ENCODE measurements at regions not wholly inside any gene's neighbourhood (a gene's known extent, or its start where the extent isn't known, plus 50 kb on each side); places are given as distances from the start of the nearest gene placed in this dataset.

DNA sequence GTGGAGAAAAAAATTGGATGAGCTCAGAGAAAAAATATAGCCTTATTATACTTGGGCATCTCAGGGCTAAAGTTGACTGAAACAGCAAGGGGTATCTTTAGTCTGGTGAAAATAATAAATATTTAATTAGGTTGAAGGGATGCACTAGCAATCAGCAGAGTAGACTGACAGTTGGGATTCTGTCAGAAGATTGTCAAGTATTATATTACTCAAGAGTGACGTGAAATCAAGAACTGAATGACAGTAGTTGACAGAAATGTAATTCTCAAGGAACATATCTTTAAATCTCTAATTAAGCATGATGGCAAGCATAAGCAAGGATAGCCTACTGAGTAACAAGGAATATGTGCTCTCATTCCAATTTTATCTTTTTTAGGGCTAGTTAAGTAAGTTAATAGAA lies 1301.1 kb downstream of the DSC3 start:
- TF ChIP-seq, protein P1, sequence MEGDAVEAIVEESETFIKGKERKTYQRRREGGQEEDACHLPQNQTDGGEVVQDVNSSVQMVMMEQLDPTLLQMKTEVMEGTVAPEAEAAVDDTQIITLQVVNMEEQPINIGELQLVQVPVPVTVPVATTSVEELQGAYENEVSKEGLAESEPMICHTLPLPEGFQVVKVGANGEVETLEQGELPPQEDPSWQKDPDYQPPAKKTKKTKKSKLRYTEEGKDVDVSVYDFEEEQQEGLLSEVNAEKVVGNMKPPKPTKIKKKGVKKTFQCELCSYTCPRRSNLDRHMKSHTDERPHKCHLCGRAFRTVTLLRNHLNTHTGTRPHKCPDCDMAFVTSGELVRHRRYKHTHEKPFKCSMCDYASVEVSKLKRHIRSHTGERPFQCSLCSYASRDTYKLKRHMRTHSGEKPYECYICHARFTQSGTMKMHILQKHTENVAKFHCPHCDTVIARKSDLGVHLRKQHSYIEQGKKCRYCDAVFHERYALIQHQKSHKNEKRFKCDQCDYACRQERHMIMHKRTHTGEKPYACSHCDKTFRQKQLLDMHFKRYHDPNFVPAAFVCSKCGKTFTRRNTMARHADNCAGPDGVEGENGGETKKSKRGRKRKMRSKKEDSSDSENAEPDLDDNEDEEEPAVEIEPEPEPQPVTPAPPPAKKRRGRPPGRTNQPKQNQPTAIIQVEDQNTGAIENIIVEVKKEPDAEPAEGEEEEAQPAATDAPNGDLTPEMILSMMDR (IDR thresholded peaks at IDR 0.05; ENCODE audit: insufficient read depth in 1 of 2, low read depth in 1 of 2, low read length in 1 of 2, severe bottlenecking in 1 of 2, unreplicated experiment in 1 of 2), result no peak
- intact Hi-C loops (cut with micrococcal nuclease; ENCODE audit: unreplicated experiment), result no loop called here
- Mint-ChIP-seq H3K9me3 (ENCODE audit: unreplicated experiment) (no peaks in the 10 kb centered on the region), H3K27ac (ENCODE audit: unreplicated experiment) (no peak overlapping the region), H3K4me1 (ENCODE audit: low read depth, unreplicated experiment) (no peaks in the 10 kb centered on the region), H3K27me3 (ENCODE audit: insufficient read depth, unreplicated experiment) (no peaks in the 10 kb centered on the region), H3K4me3 (ENCODE audit: unreplicated experiment) (no peak overlapping the region), H3K36me3 (ENCODE audit: insufficient read depth, unreplicated experiment) (no peaks in the 10 kb centered on the region)
- ChIA-PET POLR2A (no interaction called here), CTCF (no interaction called here)
- H3K27me3 ChIP-seq (replicated peaks; ENCODE audit: control insufficient read depth, insufficient read depth, low read length), result no peaks in the 10 kb centered on the region
- no peak overlapping the region for H3K4me3 ChIP-seq (ENCODE audit: low read depth, low read length)
- no peaks in the 10 kb centered on the region for H3K9me3 ChIP-seq
- no peaks in the 10 kb centered on the region for H3K4me1 ChIP-seq
- no peaks in the 10 kb centered on the region for H3K36me3 ChIP-seq (ENCODE audit: control insufficient read depth, insufficient read depth, low read length)
- no TSS peak for BruUV-seq (replicated peaks)
- no peak for DNase-seq

DNA sequence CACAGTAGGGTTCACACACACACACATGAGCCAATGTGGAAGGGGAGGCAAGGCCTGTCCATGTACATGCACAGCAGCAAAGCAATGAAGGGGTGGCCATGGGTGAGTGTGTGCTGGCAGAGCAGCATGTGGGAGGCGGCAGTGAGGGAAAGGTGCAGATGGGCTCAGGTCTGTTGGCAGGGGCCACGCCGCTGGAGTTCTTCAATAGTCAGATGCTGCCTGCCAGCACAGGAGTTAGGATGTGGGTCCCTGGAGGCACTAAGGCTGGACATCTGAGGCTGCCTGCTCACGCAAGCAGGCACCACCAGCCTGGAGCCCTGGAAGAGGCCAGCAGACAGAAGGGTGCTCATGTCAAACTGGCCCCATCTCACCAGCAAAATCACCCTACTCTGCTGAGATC lies 1304.9 kb downstream of the DSC3 start:
- POLR2A ChIA-PET, result no interaction called here
- intact Hi-C loops (cut with micrococcal nuclease; ENCODE audit: unreplicated experiment), result no loop called here
- Histone ChIP-seq H3K4me3 (ENCODE audit: low read depth, low read length) (no peak overlapping the region), H3K27me3 (replicated peaks; ENCODE audit: control insufficient read depth, insufficient read depth, low read length) (no peaks in the 10 kb centered on the region), H3K9me3 (no peaks in the 10 kb centered on the region), H3K36me3 (ENCODE audit: control insufficient read depth, insufficient read depth, low read length) (no peaks in the 10 kb centered on the region), H3K4me1 (no peaks in the 10 kb centered on the region)
- Mint-ChIP-seq H3K27me3 (ENCODE audit: insufficient read depth, unreplicated experiment) (no peaks in the 10 kb centered on the region), H3K9me3 (ENCODE audit: unreplicated experiment) (no peaks in the 10 kb centered on the region), H3K4me3 (ENCODE audit: unreplicated experiment) (no peak overlapping the region), H3K36me3 (ENCODE audit: insufficient read depth, unreplicated experiment) (no peaks in the 10 kb centered on the region), H3K4me1 (ENCODE audit: low read depth, unreplicated experiment) (no peaks in the 10 kb centered on the region), H3K27ac (ENCODE audit: unreplicated experiment) (no peak overlapping the region)
- BruUV-seq (replicated peaks), result no TSS peak
- DNase-seq, result no peak
- TF ChIP-seq, protein P1 (IDR thresholded peaks at IDR 0.05; ENCODE audit: insufficient read depth in 1 of 2, low read depth in 1 of 2, low read length in 1 of 2, severe bottlenecking in 1 of 2, unreplicated experiment in 1 of 2), result no peak
- CTCF ChIA-PET, result no interaction called here

DNA sequence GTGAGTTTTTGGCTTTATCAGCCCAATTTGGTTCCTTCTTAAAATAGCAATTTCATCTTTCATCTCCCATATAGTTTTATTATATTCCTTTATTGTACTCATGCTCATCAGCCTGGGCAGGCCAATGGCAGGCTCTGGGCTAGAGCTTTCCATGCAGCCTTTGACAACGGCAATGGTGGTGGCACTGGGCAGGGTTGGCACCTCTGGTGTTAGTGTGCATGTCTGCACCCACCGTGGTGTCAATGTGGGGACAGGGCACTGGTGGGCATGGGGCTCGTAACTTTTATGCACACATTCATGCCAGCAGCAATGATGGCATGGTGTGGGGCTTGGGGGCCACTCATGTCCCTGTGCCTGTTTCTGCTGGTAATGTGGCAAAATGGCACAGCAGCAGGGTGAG lies 1305.4 kb downstream of the DSC3 start:
- BruUV-seq (replicated peaks), result no TSS peak
- H3K9me3 Mint-ChIP-seq (ENCODE audit: unreplicated experiment), result no peaks in the 10 kb centered on the region

More for the DNA sequence above, 1305.4 kb downstream of the DSC3 start:
- no peak overlapping the region for H3K4me3 ChIP-seq (ENCODE audit: low read depth, low read length)
- no peak overlapping the region for H3K4me3 Mint-ChIP-seq (ENCODE audit: unreplicated experiment)
- no peaks in the 10 kb centered on the region for H3K27me3 ChIP-seq (replicated peaks; ENCODE audit: control insufficient read depth, insufficient read depth, low read length)
- no peaks in the 10 kb centered on the region for H3K27me3 Mint-ChIP-seq (ENCODE audit: insufficient read depth, unreplicated experiment)
- TF ChIP-seq, protein P1 (IDR thresholded peaks at IDR 0.05; ENCODE audit: insufficient read depth in 1 of 2, low read depth in 1 of 2, low read length in 1 of 2, severe bottlenecking in 1 of 2, unreplicated experiment in 1 of 2), result no peak
- H3K36me3 Mint-ChIP-seq (ENCODE audit: insufficient read depth, unreplicated experiment), result no peaks in the 10 kb centered on the region
- ChIA-PET CTCF (no interaction called here), POLR2A (no interaction called here)
- no peaks in the 10 kb centered on the region for H3K9me3 ChIP-seq
- H3K36me3 ChIP-seq (ENCODE audit: control insufficient read depth, insufficient read depth, low read length), result no peaks in the 10 kb centered on the region
- no peaks in the 10 kb centered on the region for H3K4me1 Mint-ChIP-seq (ENCODE audit: low read depth, unreplicated experiment)
- H3K27ac Mint-ChIP-seq (ENCODE audit: unreplicated experiment), result no peak overlapping the region
- DNase-seq, result no peak
- intact Hi-C loops (cut with micrococcal nuclease; ENCODE audit: unreplicated experiment), result no loop called here
- H3K4me1 ChIP-seq, result no peaks in the 10 kb centered on the region
